HG02610 (cell line): ENCODE measurements at regions not wholly inside any gene's neighbourhood (a gene's known extent, or its start where the extent isn't known, plus 50 kb on each side); places are given as distances from the start of the nearest gene placed in this dataset.
A peak's percentile ranks its signal among the peaks of the same experiment; 100 is the strongest.

Source experiments
- ATAC-seq: cut with Tn5 transposase; IDR thresholded peaks from one replicate; pipeline ENCODE4 v1.9.1; 2021; ENCODE audit warnings: mild to moderate bottlenecking, moderate library complexity; ENCODE audit not compliant: unreplicated experiment

- no peak for ATAC-seq
These were observed 992.4 kb downstream of the NSUN3 start for GRCh38 chr3:95055288-95055687.

GRCh38 chr3:95082191-95082590 lies 1019.3 kb downstream of the NSUN3 start:
- ATAC-seq = no peak

GRCh38 chr3:95084738-95085137 lies 1021.9 kb downstream of the NSUN3 start:
- ATAC-seq = no peak

- ATAC-seq = no peak
These were observed 1025.6 kb downstream of the NSUN3 start for GRCh38 chr3:95088464-95088863.

GRCh38 chr3:95097493-95097892 lies 1034.6 kb downstream of the NSUN3 start:
- ATAC-seq = no peak

GRCh38 chr3:95120921-95121320 lies 1058.1 kb downstream of the NSUN3 start:
- ATAC-seq = no peak

GRCh38 chr3:95123104-95123503 lies 1060.2 kb downstream of the NSUN3 start:
- no peak for ATAC-seq

- no peak for ATAC-seq
These were observed 1072.0 kb downstream of the NSUN3 start for GRCh38 chr3:95134693-95135413.

- peak; percentile 74 for ATAC-seq
These were observed 1085.2 kb downstream of the NSUN3 start for GRCh38 chr3:95148107-95148506.

GRCh38 chr3:95151590-95151989 lies 1088.7 kb downstream of the NSUN3 start:
- ATAC-seq = no peak

GRCh38 chr3:95154766-95155165 lies 1091.9 kb downstream of the NSUN3 start:
- ATAC-seq = no peak

GRCh38 chr3:95162794-95163193 lies 1099.9 kb downstream of the NSUN3 start:
- ATAC-seq = no peak

- no peak for ATAC-seq
These were observed 1104.9 kb downstream of the NSUN3 start for GRCh38 chr3:95167748-95168147.

- ATAC-seq = no peak
These were observed 1105.7 kb downstream of the NSUN3 start for GRCh38 chr3:95168526-95168925.

- ATAC-seq = no peak
These were observed 1109.5 kb downstream of the NSUN3 start for GRCh38 chr3:95172164-95172943.

- ATAC-seq = no peak
These were observed 1114.2 kb downstream of the NSUN3 start for GRCh38 chr3:95177096-95177495.

GRCh38 chr3:95184038-95184437 lies 1121.2 kb downstream of the NSUN3 start:
- no peak for ATAC-seq

GRCh38 chr3:95189348-95189747 lies 1126.5 kb downstream of the NSUN3 start:
- ATAC-seq = no peak

- no peak for ATAC-seq
These were observed 1134.8 kb downstream of the NSUN3 start for GRCh38 chr3:95197661-95198060.

GRCh38 chr3:95200384-95200783 lies 1137.5 kb downstream of the NSUN3 start:
- ATAC-seq = no peak

- no peak for ATAC-seq
These were observed 1148.0 kb downstream of the NSUN3 start for GRCh38 chr3:95210878-95211277.

- peak; percentile 76 for ATAC-seq
These were observed 1149.3 kb downstream of the NSUN3 start for GRCh38 chr3:95212117-95212516.
